ENCODE measurements at regions not wholly inside any gene's neighbourhood (a gene's known extent, or its start where the extent isn't known, plus 50 kb on each side); places are given as distances from the start of the nearest gene placed in this dataset.

- Histone ChIP-seq H2BK12ac (ENCODE audit: low read length) (no peak overlapping the region), H3K4me2 (ENCODE audit: low read length) (no peak overlapping the region), H4K8ac (ENCODE audit: low read depth, low read length) (no peak overlapping the region), H3K79me1 (ENCODE audit: low read length) (no peaks in the 10 kb centered on the region), H2AFZ (ENCODE audit: insufficient read depth, low read length, poor library complexity) (no peak overlapping the region), H3K79me2 (ENCODE audit: control insufficient read depth, insufficient read depth, low read length, poor library complexity) (no peaks in the 10 kb centered on the region), H4K12ac (ENCODE audit: low read depth, low read length) (no peak overlapping the region), H2BK120ac (ENCODE audit: insufficient read depth, low read length, poor library complexity) (no peak overlapping the region), H4K91ac (ENCODE audit: low read depth, low read length) (no peak overlapping the region), H3K4me3 (ENCODE audit: low read depth, low read length) (no peak overlapping the region), H3K14ac (ENCODE audit: low read length) (no peak overlapping the region), H3K18ac (ENCODE audit: low read length) (no peak overlapping the region), H3K9ac (ENCODE audit: low read length) (no peak overlapping the region), H3K27ac (ENCODE audit: low read depth, low read length) (no peak overlapping the region), H3K27me3 (ENCODE audit: insufficient read depth, low read length) (no peaks in the 10 kb centered on the region), H2BK5ac (ENCODE audit: low read depth, low read length, poor library complexity) (no peak overlapping the region), H3K4me1 (ENCODE audit: control insufficient read depth in 1 of 2, insufficient read depth in 2 of 2, low read length in 2 of 2) (no peaks in the 10 kb centered on the region), H3K36me3 (ENCODE audit: control insufficient read depth in 1 of 2, insufficient read depth in 2 of 2, low read length in 2 of 2) (no peaks in the 10 kb centered on the region), H3K9me3 (ENCODE audit: insufficient read depth, low read depth, low read length) (no peaks in the 10 kb centered on the region), H2AK5ac (ENCODE audit: low read length) (no peak overlapping the region), H3K23ac (ENCODE audit: low read length) (no peak overlapping the region), H3K4ac (ENCODE audit: low read depth, low read length) (no peak overlapping the region)
- no peak for DNase-seq
Measured at GRCh38 chr15:27662892-27663291, 436.2 kb downstream of the OCA2 start.

- H3K27me3 ChIP-seq (ENCODE audit: insufficient read depth, low read length), result no peaks in the 10 kb centered on the region
- peaks cover 6% of the 10 kb centered on the region for H3K9me3 ChIP-seq (ENCODE audit: insufficient read depth, low read depth, low read length)
- H3K23ac ChIP-seq (ENCODE audit: low read length), result no peak overlapping the region
- H4K8ac ChIP-seq (ENCODE audit: low read depth, low read length), result no peak overlapping the region
- H3K4me2 ChIP-seq (ENCODE audit: low read length), result no peak overlapping the region
- H4K12ac ChIP-seq (ENCODE audit: low read depth, low read length), result no peak overlapping the region
- no peak overlapping the region for H3K9ac ChIP-seq (ENCODE audit: low read length)
- no peak overlapping the region for H2AFZ ChIP-seq (ENCODE audit: insufficient read depth, low read length, poor library complexity)
- H3K14ac ChIP-seq (ENCODE audit: low read length), result no peak overlapping the region
- no peak overlapping the region for H2BK120ac ChIP-seq (ENCODE audit: insufficient read depth, low read length, poor library complexity)
- H2BK12ac ChIP-seq (ENCODE audit: low read length), result no peak overlapping the region
- H3K79me2 ChIP-seq (ENCODE audit: control insufficient read depth, insufficient read depth, low read length, poor library complexity), result no peaks in the 10 kb centered on the region
- no peak overlapping the region for H3K27ac ChIP-seq (ENCODE audit: low read depth, low read length)
- no peak overlapping the region for H3K18ac ChIP-seq (ENCODE audit: low read length)
- H2BK5ac ChIP-seq (ENCODE audit: low read depth, low read length, poor library complexity), result no peak overlapping the region
- no peaks in the 10 kb centered on the region for H3K36me3 ChIP-seq (ENCODE audit: control insufficient read depth in 1 of 2, insufficient read depth in 2 of 2, low read length in 2 of 2)
- no peaks in the 10 kb centered on the region for H3K4me1 ChIP-seq (ENCODE audit: control insufficient read depth in 1 of 2, insufficient read depth in 2 of 2, low read length in 2 of 2)
- H3K4ac ChIP-seq (ENCODE audit: low read depth, low read length), result no peak overlapping the region
- H4K91ac ChIP-seq (ENCODE audit: low read depth, low read length), result no peak overlapping the region
- DNase-seq, result no peak
- H2AK5ac ChIP-seq (ENCODE audit: low read length), result no peak overlapping the region
- H3K79me1 ChIP-seq (ENCODE audit: low read length), result no peaks in the 10 kb centered on the region
- H3K4me3 ChIP-seq (ENCODE audit: low read depth, low read length), result no peak overlapping the region
Measured at GRCh38 chr15:27660676-27661075, 438.4 kb downstream of the OCA2 start.

- no peaks in the 10 kb centered on the region for H3K27me3 ChIP-seq (ENCODE audit: insufficient read depth, low read length)
- no peak overlapping the region for H3K4me2 ChIP-seq (ENCODE audit: low read length)
- H3K36me3 ChIP-seq (ENCODE audit: control insufficient read depth in 1 of 2, insufficient read depth in 2 of 2, low read length in 2 of 2), result no peaks in the 10 kb centered on the region
- no peak overlapping the region for H4K91ac ChIP-seq (ENCODE audit: low read depth, low read length)
- no peak overlapping the region for H3K14ac ChIP-seq (ENCODE audit: low read length)
- H3K18ac ChIP-seq (ENCODE audit: low read length), result no peak overlapping the region
- whole genome bisulfite sequencing (ENCODE audit: extremely low coverage, insufficient coverage, insufficient read length), result no CpG with 5 or more reads among the region's 29 CpGs
- H3K27ac ChIP-seq (ENCODE audit: low read depth, low read length), result no peak overlapping the region
- no peak overlapping the region for H3K9ac ChIP-seq (ENCODE audit: low read length)
- H4K8ac ChIP-seq (ENCODE audit: low read depth, low read length), result no peak overlapping the region
- peaks cover 6% of the 10 kb centered on the region for H3K9me3 ChIP-seq (ENCODE audit: insufficient read depth, low read depth, low read length)
- H2AFZ ChIP-seq (ENCODE audit: insufficient read depth, low read length, poor library complexity), result no peak overlapping the region
- H3K79me1 ChIP-seq (ENCODE audit: low read length), result no peaks in the 10 kb centered on the region
- no peaks in the 10 kb centered on the region for H3K4me1 ChIP-seq (ENCODE audit: control insufficient read depth in 1 of 2, insufficient read depth in 2 of 2, low read length in 2 of 2)
- H2AK5ac ChIP-seq (ENCODE audit: low read length), result no peak overlapping the region
- H2BK5ac ChIP-seq (ENCODE audit: low read depth, low read length, poor library complexity), result no peak overlapping the region
- no peak overlapping the region for H3K23ac ChIP-seq (ENCODE audit: low read length)
- no peaks in the 10 kb centered on the region for H3K79me2 ChIP-seq (ENCODE audit: control insufficient read depth, insufficient read depth, low read length, poor library complexity)
- H2BK12ac ChIP-seq (ENCODE audit: low read length), result no peak overlapping the region
- H4K12ac ChIP-seq (ENCODE audit: low read depth, low read length), result no peak overlapping the region
- H2BK120ac ChIP-seq (ENCODE audit: insufficient read depth, low read length, poor library complexity), result no peak overlapping the region
- DNase-seq, result no peak
- no peak overlapping the region for H3K4ac ChIP-seq (ENCODE audit: low read depth, low read length)
- H3K4me3 ChIP-seq (ENCODE audit: low read depth, low read length), result no peak overlapping the region
Measured at GRCh38 chr15:27656296-27656987, 442.7 kb downstream of the OCA2 start.

- H3K36me3 ChIP-seq (ENCODE audit: control insufficient read depth in 1 of 2, insufficient read depth in 2 of 2, low read length in 2 of 2), result no peaks in the 10 kb centered on the region
- no peaks in the 10 kb centered on the region for H3K27me3 ChIP-seq (ENCODE audit: insufficient read depth, low read length)
- H2AK5ac ChIP-seq (ENCODE audit: low read length), result no peak overlapping the region
- H3K4me2 ChIP-seq (ENCODE audit: low read length), result no peak overlapping the region
- no peak overlapping the region for H2BK120ac ChIP-seq (ENCODE audit: insufficient read depth, low read length, poor library complexity)
- H2AFZ ChIP-seq (ENCODE audit: insufficient read depth, low read length, poor library complexity), result no peak overlapping the region
- DNase-seq, result no peak
- peaks cover 6% of the 10 kb centered on the region for H3K9me3 ChIP-seq (ENCODE audit: insufficient read depth, low read depth, low read length)
- no peak overlapping the region for H4K91ac ChIP-seq (ENCODE audit: low read depth, low read length)
- no peaks in the 10 kb centered on the region for H3K79me2 ChIP-seq (ENCODE audit: control insufficient read depth, insufficient read depth, low read length, poor library complexity)
- no peak overlapping the region for H4K12ac ChIP-seq (ENCODE audit: low read depth, low read length)
- no peak overlapping the region for H3K4me3 ChIP-seq (ENCODE audit: low read depth, low read length)
- no peak overlapping the region for H3K23ac ChIP-seq (ENCODE audit: low read length)
- no peaks in the 10 kb centered on the region for H3K79me1 ChIP-seq (ENCODE audit: low read length)
- H2BK12ac ChIP-seq (ENCODE audit: low read length), result no peak overlapping the region
- no peaks in the 10 kb centered on the region for H3K4me1 ChIP-seq (ENCODE audit: control insufficient read depth in 1 of 2, insufficient read depth in 2 of 2, low read length in 2 of 2)
- H2BK5ac ChIP-seq (ENCODE audit: low read depth, low read length, poor library complexity), result no peak overlapping the region
- no peak overlapping the region for H3K4ac ChIP-seq (ENCODE audit: low read depth, low read length)
- no peak overlapping the region for H3K14ac ChIP-seq (ENCODE audit: low read length)
- no peak overlapping the region for H3K27ac ChIP-seq (ENCODE audit: low read depth, low read length)
- H4K8ac ChIP-seq (ENCODE audit: low read depth, low read length), result no peak overlapping the region
- H3K18ac ChIP-seq (ENCODE audit: low read length), result no peak overlapping the region
- WGBS (ENCODE audit: extremely low coverage, insufficient coverage, insufficient read length), result no CpG with 5 or more reads among the region's 4 CpGs
- no peak overlapping the region for H3K9ac ChIP-seq (ENCODE audit: low read length)
Measured at GRCh38 chr15:27655056-27655455, 444.1 kb downstream of the OCA2 start.
